Ishikawa (cell line): ENCODE measurements at regions not wholly inside any gene's neighbourhood (a gene's known extent, or its start where the extent isn't known, plus 50 kb on each side); places are given as distances from the start of the nearest gene placed in this dataset.

ENCODE experiments used
- CEBPB ChIP-seq: IDR thresholded peaks from 2 replicates; pipeline ENCODE4 v1.6.1; 2012
- CREB1 ChIP-seq: IDR thresholded peaks from 2 replicates; pipeline ENCODE4 v1.6.1; 2012; ENCODE audit warnings: low read depth
- EP300 ChIP-seq: IDR thresholded peaks from 2 replicates; pipeline ENCODE4 v1.6.1; 2012; ENCODE audit warnings: borderline replicate concordance
- FOXM1 ChIP-seq: IDR thresholded peaks from 2 replicates; pipeline ENCODE4 v1.6.1; 2012; ENCODE audit warnings: low read depth, borderline replicate concordance
- MAX ChIP-seq: IDR thresholded peaks from 2 replicates; pipeline ENCODE4 v1.6.1; 2012
- NFIC ChIP-seq: IDR thresholded peaks from 2 replicates; pipeline ENCODE4 v1.6.1; 2012
- RAD21 ChIP-seq: IDR thresholded peaks from 2 replicates; pipeline ENCODE4 v1.6.1; 2012; ENCODE audit warnings: low read depth
- REST ChIP-seq: IDR thresholded peaks from 2 replicates; pipeline ENCODE4 v1.6.1; 2012; ENCODE audit warnings: low read depth, mild to moderate bottlenecking
- TAF1 ChIP-seq: IDR thresholded peaks from 2 replicates; pipeline ENCODE4 v1.6.1; 2012; ENCODE audit warnings: low read depth, mild to moderate bottlenecking
- TCF12 ChIP-seq: IDR thresholded peaks from 2 replicates; pipeline ENCODE4 v1.6.1; 2012; ENCODE audit warnings: low read depth
- TEAD4 ChIP-seq: IDR thresholded peaks from 2 replicates; pipeline ENCODE4 v1.6.1; 2012
- USF1 ChIP-seq: IDR thresholded peaks from 2 replicates; pipeline ENCODE4 v1.6.1; 2012
- YY1 ChIP-seq: IDR thresholded peaks from 2 replicates; pipeline ENCODE4 v1.6.1; 2012; ENCODE audit warnings: low read depth
- ZBTB7A ChIP-seq: IDR thresholded peaks from 2 replicates; pipeline ENCODE4 v1.6.1; 2012; ENCODE audit warnings: low read depth

- TF ChIP-seq CREB1 (no peak), FOXM1 (no peak), MAX (no peak), NFIC (no peak), EP300 (no peak), YY1 (no peak), TAF1 (no peak), REST (no peak), RAD21 (no peak), CEBPB (no peak), ZBTB7A (no peak), TEAD4 (no peak), TCF12 (no peak), USF1 (no peak)
These were observed 468.2 kb upstream of the KIF2A start for GRCh38 chr5:61837788-61838187.
